LoVo (cell line): ENCODE measurements at regions not wholly inside any gene's neighbourhood (a gene's known extent, or its start where the extent isn't known, plus 50 kb on each side); places are given as distances from the start of the nearest gene placed in this dataset.

Source experiments
- DNase-seq: peaks from one replicate; pipeline ENCODE4 v3.0.0-alpha.2; 2016; ENCODE audit warnings: low spot score

DNA sequence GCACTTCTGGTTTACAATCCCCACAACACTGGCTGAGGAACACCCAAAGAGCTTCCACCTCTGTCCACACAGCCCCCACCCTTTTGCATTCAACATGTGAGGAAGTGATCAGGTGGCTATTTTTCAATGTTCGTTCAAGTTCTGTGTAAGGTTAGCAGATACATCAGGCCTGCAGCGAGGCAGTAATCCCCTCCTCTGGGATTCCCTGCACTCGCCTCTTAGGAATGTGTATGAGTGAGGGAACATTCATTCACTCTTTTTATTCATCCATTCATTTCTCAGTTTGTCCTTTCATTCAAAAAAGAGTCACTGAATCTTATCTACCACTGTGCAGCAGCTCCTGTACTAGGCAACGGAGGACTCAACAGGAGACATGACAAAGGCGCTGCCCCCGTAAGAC is 236.4 kb upstream of the PRDM1 start:
- DNase-seq, result no peak

DNA sequence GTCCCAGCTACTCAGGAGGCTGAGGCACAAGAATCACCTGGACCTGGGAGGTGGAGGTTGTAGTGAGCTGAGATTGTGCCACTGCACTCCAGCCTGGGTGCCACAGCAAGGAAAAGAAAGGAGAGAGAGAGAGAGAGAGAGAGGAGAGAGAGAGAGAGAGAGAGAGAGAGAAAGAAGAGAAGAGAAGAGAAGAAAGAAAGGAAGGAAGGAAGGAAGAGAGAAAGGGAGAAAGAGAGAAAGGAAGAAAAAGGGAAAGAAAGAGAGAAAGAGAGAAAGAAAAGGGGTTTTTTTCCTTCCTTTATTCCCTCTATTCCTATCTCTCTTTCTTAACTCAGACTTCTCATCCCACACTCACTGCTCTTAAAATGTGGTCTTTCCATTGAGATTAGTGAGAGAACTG is 238.7 kb upstream of the PRDM1 start:
- no peak for DNase-seq

DNA sequence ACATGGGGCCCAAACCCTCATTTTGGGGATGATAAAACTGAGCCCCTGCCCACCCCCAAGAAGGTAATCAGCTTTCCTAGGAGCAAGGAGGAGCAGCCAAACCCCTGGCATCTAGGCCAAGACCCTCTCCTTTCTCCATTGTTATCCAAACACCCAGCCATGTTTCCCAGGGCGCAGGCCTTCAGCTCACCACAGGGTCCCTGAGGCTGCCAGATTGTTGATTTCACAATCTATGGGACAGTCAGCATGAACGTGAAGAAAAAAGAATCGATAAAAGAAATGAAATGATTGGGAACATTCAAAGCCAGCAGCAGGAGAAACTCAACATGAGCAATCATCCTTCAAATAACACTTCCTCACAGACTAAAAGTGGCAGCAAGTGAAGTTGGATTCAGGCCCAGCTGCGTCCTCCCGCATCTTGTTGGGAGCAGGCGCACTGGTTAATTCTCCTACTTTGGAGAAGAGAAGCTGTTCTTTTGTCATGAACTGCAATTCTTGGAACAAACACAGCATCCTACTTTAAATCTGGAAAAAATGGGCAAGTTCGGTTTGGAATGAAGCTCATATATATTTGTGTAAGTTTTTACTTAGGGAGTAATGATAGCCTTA is 241.8 kb upstream of the PRDM1 start:
- no peak for DNase-seq

DNA sequence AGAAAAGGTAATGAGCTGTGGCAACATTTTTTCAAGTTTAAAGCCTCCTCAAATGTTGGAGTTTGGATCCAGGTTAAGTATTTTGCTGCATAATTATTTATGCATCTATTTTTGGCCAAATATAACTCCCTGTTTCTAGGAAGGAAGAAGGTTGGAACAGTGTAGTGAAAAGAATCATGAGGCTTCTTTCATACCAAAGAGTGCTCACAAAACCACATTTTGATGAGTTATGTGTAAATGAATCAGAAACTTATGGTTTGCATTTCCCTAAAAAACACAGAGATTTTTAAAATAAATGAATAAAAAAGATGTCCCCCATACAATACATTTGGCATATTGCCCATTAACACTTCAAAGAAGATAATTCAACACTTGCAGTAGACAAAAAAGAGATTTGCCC is 246.9 kb upstream of the PRDM1 start:
- DNase-seq, result no peak

DNA sequence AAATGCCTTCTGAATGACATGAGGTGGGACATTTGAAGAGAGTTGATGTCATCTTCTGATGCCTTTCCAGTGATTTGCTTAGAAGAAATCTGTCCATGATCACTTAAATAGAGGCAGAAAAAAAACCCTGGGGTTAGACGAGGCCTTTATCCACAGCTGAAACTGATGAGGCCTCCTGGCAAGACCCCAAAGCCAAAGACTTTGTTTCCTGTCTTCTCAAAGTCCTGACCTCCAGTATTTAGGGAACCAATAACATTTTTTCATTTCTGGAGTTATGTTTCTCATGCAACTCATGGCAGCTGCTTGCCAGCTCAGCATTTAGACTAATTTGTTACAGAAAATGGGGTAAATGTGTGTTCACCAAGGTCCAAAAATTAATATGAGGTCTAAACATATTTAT is 248.0 kb upstream of the PRDM1 start:
- no peak for DNase-seq

DNA sequence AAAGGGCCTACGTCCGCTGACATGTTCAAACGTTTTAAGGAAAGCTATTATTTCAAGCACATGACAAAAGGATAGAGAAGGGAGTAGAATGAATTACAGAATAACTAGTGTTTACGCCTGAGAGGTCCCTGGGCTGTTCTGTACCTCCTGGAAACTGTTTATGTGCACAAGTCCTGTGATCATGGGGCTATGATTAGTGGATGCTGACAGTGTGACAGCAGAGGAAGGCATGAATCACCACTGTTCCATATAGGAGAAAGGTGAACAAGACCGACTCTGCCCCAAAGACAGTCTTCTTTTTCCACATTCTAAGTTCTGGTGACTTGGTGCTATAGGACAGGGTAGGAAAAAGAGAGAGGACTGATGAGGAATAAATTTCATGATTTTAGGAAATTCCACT is 249.2 kb upstream of the PRDM1 start:
- DNase-seq, result no peak

DNA sequence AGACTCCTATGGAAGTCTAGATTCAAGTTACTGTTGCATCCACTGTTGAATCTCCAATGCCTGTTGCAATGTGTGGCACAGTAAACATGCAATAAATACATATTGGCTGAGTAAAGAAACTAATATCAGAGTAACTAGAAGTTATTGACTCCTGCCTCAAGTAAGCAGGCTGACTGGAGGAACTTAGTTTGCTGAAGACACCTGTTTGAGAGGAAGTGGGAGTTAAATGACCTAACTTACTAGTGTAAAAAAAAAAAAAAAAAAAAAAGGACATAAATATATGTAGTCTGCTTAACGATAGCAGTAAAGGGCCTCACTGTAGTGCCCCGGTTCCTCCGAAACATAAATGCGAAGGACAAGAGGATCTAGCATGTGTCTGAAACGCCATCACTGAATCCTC is 249.8 kb upstream of the PRDM1 start:
- no peak for DNase-seq

DNA sequence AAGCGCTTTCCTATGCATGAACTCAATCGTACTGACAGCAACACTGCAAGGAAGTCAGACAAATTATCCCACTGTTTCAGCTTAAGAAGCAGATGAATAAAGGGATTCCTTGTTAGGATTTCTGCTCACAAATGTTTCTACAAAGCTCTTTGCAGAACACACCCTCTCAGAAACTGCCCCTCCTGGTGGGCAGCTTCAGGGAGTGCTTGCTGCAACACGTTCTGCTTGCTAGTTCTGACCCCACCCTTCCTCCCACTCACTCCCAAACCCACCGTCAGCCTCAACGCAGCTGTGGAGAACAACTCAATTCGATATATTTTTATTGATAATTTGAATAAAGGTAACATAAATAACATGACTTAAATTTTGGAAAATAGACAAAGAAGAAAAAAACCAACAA is 250.8 kb upstream of the PRDM1 start:
- DNase-seq, result peak; percentile 7

DNA sequence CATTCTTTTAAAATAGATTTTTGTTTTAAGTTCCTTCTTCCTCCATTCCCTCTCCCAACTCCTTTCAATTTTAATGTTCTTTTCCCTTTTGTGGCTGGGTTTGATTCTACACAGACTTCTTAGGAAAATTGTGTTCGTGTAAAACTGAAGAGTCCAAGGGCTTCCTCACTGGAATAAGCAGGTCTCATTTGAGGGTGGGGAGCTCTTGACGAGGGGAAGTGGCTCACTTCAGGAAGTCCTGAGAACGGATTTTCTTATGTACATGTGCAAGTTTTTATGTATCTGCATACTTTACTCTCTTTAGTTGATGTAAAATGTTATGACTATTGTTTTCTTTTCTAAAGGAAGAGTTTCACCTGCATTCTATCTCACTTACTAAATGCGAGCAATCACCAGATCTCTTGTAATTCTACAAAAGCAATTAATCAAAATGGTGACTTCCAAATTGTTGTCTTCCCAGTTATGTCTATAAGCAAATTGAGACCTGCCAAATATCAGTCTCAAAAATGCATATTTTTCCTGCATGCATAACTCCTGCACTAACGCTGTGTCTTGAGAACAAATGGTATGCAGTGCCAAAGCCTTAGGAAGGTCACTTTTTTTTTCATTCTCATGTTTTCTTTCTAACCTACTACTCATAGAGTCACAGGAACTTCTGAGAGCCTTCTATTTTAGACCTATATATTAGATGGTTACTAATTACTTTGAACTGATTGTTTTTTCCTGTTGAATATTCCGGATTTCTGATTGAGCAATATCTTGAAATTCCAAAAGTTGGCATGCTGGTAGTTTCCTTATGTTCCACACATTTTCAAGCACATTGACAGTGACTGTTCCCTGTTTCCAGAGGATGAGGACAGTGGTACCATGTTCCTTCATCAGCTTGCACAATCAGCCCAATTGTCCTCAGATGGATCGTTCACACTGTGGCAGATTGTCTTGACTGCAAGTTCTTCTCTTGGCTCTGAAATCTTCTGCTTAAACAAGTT is 251.9 kb upstream of the PRDM1 start:
- DNase-seq, result no peak

DNA sequence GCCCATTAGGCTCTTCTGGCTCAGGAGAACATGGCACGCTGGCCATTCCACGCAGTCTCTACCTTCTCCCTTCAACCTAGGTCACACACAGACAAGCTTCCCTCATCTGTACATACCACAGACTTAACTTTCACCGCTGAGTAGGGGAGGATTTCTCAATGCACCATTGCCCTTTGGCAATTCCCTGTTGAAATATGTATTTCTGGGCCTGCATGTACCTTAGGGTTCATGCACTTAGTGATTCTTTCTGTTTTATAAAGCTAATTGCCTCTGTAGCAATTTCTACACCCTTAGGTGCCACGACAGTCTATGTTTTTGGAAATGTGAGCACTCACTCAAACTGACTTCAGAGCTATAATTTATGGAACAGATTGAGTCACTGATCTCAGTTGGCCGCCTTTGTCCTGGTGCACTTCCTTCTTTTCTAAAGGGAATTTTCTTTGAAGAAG is 253.8 kb upstream of the PRDM1 start:
- DNase-seq, result no peak

DNA sequence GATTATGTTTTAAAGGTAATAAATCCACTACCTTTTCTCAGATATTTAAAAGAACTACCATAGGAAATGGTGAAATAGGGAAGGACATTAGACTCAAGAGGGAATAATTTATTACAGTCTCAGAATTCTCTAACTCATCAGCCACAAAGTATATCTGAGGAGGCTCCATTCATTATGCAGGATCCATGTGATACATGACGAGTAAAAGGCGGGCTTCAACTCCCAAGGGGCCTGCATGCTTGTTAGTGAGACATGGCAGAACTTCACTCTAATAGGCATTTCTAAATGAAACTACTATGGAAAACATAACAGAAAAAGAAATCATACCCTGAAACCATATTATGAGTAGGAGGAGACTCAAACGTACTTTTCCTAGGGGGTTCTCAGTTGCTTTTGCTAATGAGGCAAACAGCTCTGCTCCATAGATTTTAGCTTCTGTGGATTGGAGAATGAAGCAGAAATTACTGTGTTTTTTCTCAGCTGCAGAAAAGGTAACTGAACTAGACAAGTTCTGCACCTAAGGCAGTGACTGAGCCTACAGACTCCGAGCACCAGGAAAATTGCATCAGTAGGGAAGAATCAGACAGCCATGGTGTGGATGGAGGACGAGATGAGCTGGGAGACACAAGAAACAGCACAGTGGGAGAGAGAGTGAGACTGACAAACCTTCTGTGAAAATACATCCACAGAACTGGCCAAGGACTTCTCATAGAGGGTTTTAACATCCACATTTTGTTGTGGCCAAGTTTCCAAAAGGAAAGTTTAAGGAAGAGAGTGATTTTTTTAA is 254.6 kb upstream of the PRDM1 start:
- DNase-seq, result no peak

DNA sequence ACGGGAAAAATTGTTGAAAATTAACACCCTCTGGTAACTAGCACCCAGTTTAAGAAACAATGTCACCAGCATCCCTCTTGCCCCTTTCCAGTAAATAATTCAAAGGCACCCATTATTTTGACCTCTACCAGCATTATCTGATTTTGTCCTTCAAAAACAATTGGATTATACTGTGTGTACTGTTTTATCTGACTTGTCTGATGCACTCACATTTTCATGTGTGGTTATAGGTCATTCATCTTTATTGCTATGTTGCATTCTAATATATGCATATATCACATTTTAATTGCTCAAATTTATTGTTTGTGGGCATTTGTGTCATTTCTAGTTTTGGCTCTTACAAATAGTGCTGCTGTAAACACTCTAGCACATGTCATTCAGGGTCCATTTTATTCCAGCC is 260.9 kb upstream of the PRDM1 start:
- no peak for DNase-seq

DNA sequence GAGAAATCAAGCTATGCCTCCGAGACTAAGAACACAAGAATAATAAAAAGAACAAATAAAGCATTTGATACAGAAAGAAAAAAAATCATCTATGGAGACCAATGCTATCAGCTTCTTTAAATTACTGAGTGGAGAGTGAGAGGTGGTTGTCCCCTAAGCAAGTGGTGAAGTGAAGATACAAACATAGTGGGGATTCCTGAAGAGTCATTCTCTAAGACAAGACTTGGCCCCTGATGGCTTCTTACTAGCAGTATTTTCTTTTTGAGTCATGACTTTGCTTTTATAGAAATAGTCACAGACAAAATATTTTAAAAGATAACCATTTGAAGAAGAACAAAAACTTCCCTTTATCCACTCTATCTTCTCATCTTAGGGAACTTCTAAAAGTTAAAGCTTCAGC is 261.4 kb upstream of the PRDM1 start:
- DNase-seq, result no peak

DNA sequence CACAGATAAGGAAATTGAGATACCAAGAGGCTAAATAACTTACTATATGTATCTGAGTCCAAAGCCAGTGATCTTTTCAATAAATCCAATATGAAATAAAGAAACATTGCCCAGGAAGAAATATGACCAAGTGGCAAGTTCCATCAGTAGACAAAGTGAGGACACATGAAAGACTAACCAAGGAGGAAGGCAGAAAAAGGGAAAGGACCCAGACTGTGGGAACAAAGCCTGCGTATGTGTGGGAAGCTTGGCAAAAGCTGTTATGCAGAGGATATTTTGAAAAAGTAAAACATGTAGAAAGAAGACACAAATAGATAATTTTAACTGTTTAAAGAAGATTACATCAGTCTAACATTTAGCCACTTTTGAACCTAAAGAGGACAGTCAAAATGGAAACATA is 264.4 kb upstream of the PRDM1 start:
- DNase-seq, result no peak

DNA sequence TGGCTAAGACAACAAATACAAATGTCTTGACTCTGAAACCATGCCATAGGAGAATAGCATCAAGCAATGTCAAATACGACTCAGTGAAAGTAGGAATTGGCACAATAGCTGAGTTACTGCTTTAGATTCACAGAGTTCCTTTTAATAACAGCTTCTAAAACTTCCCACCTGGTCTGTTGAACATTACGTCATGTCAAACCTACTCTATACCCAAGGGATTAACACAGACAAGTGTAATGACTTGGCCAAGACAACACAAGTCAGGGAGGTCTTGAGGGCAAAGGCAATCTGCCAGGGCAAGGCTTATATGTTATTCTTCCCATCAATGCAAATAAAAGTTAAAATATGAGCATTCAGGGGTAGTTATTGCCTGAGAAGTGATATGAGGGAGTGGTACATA is 265.1 kb upstream of the PRDM1 start:
- DNase-seq, result no peak

DNA sequence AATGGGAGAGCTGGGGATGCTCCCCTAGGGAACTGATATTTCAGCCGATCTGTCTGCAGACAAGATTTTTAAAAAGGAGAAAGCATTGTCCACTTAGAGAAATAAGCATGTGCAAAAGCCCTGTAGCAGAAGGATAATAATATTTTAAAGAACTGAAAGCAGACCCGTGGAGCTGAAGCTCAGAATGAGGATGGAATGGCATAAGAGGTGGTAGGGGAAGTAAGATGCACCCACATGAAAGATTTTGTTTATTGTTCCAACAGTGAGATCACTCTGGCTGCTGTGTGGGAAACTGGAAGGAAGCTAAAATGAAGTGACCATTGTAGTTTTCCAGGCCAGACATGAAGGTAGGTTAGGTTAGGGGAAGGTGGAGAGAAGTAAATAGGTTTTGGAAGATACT is 266.4 kb upstream of the PRDM1 start:
- no peak for DNase-seq

DNA sequence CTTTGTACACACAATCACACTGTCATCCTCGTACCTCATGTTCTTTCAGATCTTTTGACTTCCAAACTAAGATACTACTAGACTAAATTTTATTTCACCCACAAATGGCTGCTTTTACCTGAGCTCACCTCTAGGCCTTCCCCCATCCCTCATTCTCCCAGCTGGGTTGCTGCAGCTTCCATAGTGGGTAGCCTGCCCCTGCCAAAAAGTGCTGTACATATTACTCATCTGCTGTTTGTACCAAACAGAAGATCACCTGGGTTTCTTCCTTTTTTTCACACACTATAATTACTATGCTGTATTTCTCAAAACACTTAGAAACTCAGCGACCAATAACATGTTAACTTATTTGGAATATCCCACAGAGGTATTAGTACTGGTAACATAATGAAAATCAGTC is 267.6 kb upstream of the PRDM1 start:
- no peak for DNase-seq

DNA sequence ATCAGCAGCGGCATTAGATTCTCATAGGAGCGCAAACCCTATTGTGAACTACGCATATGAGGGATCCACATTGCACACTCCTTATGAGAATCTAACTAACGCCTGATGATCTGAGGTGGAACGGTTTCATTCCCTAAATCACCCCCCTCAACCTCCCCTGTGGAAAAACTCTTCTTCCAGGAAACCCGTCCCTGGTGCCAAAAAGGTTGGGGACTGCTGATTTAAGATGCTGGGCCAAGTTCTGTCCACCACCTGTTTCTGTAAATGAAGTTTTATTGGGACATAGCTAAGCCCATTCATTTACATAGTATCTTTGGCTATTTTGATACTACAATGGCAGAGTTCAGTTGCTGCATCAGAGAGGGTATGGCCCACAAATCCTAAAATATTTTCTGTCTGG is 268.2 kb upstream of the PRDM1 start:
- no peak for DNase-seq

DNA sequence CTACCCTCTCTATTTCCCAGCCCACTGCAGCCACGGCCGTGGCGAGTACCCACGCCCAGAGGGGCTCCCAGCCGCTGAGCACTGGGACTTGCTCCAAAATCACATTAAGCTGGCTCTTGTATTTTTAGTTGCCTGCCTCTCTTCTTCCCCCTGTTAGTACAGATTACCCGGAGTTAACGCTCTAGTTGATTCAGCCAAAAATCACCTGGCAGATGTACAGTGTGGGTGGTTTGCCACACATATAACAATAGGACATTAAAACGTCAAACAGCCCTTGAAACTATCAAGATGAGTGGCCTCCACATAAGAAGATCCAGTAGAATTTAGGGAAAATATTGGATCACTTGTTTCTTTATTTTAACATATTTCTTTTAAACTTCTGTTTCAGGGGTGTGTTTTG is 268.8 kb upstream of the PRDM1 start:
- DNase-seq, result no peak

DNA sequence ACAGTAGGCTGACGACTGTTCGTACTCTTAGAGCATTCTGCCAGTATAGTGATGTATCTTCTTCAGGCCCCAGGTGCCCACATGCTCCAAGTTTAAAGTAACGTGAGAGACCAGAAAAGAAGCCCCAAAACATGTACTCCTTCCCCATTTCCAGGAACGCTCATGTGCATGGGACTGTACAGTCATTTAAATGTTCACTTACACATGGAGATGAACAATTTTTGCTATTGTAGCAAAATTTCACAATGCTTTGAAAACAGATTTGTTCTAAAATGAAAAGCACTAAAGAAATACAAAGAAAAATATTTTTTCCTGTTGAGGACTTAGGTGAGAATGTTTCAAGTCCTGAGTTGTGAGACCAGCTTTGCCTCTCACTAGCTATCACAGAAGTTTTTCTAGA is 269.3 kb upstream of the PRDM1 start:
- DNase-seq, result no peak

DNA sequence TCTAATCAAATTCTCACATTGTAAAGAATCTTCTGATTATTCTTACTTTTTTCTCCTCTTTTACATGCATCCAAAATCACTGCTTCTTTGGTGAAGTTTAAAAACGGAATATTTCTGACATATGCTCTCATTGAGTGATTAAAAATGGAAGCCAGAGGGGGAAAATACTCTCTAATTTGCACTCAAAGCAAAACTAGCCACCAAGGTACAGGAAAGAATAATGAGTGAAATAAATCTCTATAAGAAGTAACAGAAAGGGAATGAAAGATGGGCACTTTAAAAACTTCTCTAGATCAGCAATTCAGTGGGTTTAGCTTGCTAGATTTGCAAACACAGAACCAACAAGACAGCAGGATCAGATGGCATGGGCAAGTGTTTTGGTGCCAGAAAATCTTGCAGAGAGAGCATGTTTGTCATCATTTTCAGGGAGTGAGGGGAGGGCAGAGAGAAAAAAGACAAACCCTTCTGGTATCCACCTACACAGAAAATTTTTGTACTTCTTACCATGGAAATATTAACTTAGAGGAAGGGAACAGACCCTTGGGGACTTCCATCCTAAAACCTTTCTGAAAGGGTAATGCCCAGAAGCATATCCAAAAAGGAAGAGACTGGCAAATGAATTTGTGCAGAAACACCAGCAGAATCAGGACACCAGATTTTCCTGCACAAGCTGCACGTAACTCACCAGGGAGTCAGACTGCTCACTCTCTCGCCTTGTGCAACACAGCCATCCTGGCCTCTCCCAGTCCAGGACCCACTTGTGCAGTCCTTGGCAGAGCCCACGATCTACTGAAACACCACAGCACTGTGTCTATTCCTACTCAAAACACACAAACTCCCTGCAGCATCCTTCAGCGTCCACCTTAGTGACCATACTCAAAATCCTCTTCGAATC is 270.2 kb upstream of the PRDM1 start:
- no peak for DNase-seq
